ENCODE measurements at regions not wholly inside any gene's neighbourhood (a gene's known extent, or its start where the extent isn't known, plus 50 kb on each side); places are given as distances from the start of the nearest gene placed in this dataset.

GRCh38 chr16:6211644-6212043 lies 1114.0 kb upstream of the EEF2KMT start:
- no peak for DNase-seq (ENCODE audit: low read depth in 2 of 2)

GRCh38 chr16:6209355-6209930 lies 1111.8 kb upstream of the EEF2KMT start:
- no peak for DNase-seq (ENCODE audit: low read depth in 2 of 2)

GRCh38 chr16:6207580-6207979 lies 1110.0 kb upstream of the EEF2KMT start:
- DNase-seq (ENCODE audit: low read depth in 2 of 2) = no peak

- no peak for DNase-seq (ENCODE audit: low read depth in 2 of 2)
Measured at GRCh38 chr16:6207124-6207523, 1109.5 kb upstream of the EEF2KMT start.

- no peak for DNase-seq (ENCODE audit: low read depth in 2 of 2)
Measured at GRCh38 chr16:6206080-6206479, 1108.5 kb upstream of the EEF2KMT start.

GRCh38 chr16:6204945-6205344 lies 1107.3 kb upstream of the EEF2KMT start:
- DNase-seq (ENCODE audit: low read depth in 2 of 2) = no peak

GRCh38 chr16:6200861-6201260 lies 1103.3 kb upstream of the EEF2KMT start:
- no peak for DNase-seq (ENCODE audit: low read depth in 2 of 2)

GRCh38 chr16:6200271-6200670 lies 1102.7 kb upstream of the EEF2KMT start:
- DNase-seq (ENCODE audit: low read depth in 2 of 2) = no peak

- DNase-seq (ENCODE audit: low read depth in 2 of 2) = no peak
Measured at GRCh38 chr16:6195966-6196365, 1098.4 kb upstream of the EEF2KMT start.

GRCh38 chr16:6193718-6194117 lies 1096.1 kb upstream of the EEF2KMT start:
- peak in 1 of 2 donors; percentile 2 for DNase-seq (ENCODE audit: low read depth in 2 of 2)

- no peak for DNase-seq (ENCODE audit: low read depth in 2 of 2)
Measured at GRCh38 chr16:6192984-6193383, 1095.4 kb upstream of the EEF2KMT start.

- DNase-seq (ENCODE audit: low read depth in 2 of 2) = no peak
Measured at GRCh38 chr16:6192532-6192931, 1094.9 kb upstream of the EEF2KMT start.

- no peak for DNase-seq (ENCODE audit: low read depth in 2 of 2)
Measured at GRCh38 chr16:6190776-6191175, 1093.2 kb upstream of the EEF2KMT start.

GRCh38 chr16:6189216-6189615 lies 1091.6 kb upstream of the EEF2KMT start:
- no peak for DNase-seq (ENCODE audit: low read depth in 2 of 2)

GRCh38 chr16:6177616-6178180 lies 1080.1 kb upstream of the EEF2KMT start:
- DNase-seq (ENCODE audit: low read depth in 2 of 2) = no peak

- DNase-seq (ENCODE audit: low read depth in 2 of 2) = no peak
Measured at GRCh38 chr16:6170022-6170421, 1072.4 kb upstream of the EEF2KMT start.

GRCh38 chr16:6165330-6165979 lies 1067.9 kb upstream of the EEF2KMT start:
- no peak for DNase-seq (ENCODE audit: low read depth in 2 of 2)

- DNase-seq (ENCODE audit: low read depth in 2 of 2) = no peak
Measured at GRCh38 chr16:6160871-6161270, 1063.3 kb upstream of the EEF2KMT start.

- DNase-seq (ENCODE audit: low read depth in 2 of 2) = no peak
Measured at GRCh38 chr16:6160303-6160702, 1062.7 kb upstream of the EEF2KMT start.

- DNase-seq (ENCODE audit: low read depth in 2 of 2) = no peak
Measured at GRCh38 chr16:6157806-6158205, 1060.2 kb upstream of the EEF2KMT start.

GRCh38 chr16:6155271-6155670 lies 1057.7 kb upstream of the EEF2KMT start:
- DNase-seq (ENCODE audit: low read depth in 2 of 2) = no peak

- no peak for DNase-seq (ENCODE audit: low read depth in 2 of 2)
Measured at GRCh38 chr16:6153901-6154300, 1056.3 kb upstream of the EEF2KMT start.

- no peak for DNase-seq (ENCODE audit: low read depth in 2 of 2)
Measured at GRCh38 chr16:6149031-6149430, 1051.4 kb upstream of the EEF2KMT start.
